NOMO-1 treated with DMSO at 0.1 percent for 48 hours (cell line): ENCODE measurements at regions not wholly inside any gene's neighbourhood (a gene's known extent, or its start where the extent isn't known, plus 50 kb on each side); places are given as distances from the start of the nearest gene placed in this dataset.
"Not testable (repeated sequence)": the region's sequence is repeated elsewhere in the genome, so short reads cannot be mapped to it uniquely, and the experiment has no call there.

ENCODE experiments used
- DNase-seq: peaks from one replicate; lab custom pipeline; 2025; ENCODE audit not compliant: unreplicated experiment; lab: John Stamatoyannopoulos, UW

- no peak for DNase-seq
Observed at GRCh38 chr20:43837856-43838702, 76.6 kb upstream of the TOX2 start.

GRCh38 chr20:43836790-43837189, 77.9 kb upstream of the TOX2 start:
- no peak for DNase-seq

- no peak for DNase-seq
Observed at GRCh38 chr20:43835944-43836508, 78.6 kb upstream of the TOX2 start.

GRCh38 chr20:43833511-43834395, 80.9 kb upstream of the TOX2 start:
- no peak for DNase-seq

GRCh38 chr20:43832961-43833360, 81.7 kb upstream of the TOX2 start:
- DNase-seq = no peak

DNA sequence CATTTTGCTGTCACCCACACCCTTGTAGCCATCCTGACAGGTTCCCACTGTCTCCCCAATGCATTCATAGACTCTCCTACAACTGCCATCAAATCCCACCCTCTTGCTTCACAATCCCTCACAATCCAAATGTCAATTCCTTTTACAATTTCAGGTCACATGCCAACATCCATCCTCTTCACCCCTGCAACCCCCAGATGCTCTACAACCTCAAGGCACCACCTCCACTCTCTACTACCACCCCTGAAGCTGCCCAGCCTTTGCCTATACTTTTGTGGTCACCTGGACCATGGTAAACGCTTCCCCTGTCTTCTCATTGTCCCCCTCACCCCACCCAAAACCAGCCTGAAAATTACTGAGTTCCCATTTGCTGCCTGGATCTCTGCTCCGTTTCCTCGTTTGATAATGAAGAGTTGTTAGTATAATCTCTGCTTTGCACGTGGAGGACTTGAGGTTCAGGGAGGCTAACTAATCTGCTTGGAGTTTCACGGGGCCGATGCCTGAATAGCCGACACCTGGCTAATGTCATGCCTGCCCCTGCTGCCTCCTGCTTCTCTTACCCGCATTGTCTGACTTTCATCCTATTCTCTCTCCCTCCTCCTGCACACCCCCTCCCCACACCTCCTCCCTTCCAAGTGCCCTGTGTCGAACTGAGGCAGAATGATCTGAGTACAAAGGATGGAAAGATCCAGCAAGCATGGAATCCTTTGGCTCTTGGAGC, 82.4 kb upstream of the TOX2 start:
- DNase-seq = no peak

DNA sequence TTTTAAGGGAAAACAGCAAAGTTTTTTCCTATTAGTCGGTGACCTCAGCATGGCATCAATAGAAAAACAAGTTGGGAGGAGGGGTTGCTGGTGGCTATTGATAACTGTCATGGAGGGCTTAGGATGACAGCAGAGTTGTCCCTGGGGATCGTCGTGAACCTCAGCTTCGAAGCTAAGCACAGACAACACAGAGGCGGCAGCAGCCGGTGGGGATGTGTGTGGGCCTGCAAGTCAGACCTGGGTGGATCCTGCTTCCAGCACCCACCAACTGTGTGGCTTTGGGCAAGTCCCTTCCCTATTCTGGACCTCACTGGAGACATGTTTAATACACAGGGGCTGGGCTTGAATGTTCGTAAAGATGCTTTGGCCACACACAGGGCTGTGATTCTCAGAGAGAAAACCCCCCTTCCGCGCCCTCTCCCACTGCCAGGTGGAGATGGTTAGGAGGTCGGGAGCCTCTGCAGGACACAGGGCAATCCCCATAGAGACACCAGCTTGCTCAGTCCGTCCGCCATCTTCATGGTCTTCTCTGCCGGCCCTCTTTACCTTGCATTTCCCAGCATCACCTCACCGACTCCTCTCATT, 83.1 kb upstream of the TOX2 start:
- DNase-seq = no peak

- DNase-seq = no peak
Observed at GRCh38 chr20:43830883-43831282, 83.8 kb upstream of the TOX2 start.

- no peak for DNase-seq
Observed at GRCh38 chr20:43829951-43830690, 84.5 kb upstream of the TOX2 start.

DNA sequence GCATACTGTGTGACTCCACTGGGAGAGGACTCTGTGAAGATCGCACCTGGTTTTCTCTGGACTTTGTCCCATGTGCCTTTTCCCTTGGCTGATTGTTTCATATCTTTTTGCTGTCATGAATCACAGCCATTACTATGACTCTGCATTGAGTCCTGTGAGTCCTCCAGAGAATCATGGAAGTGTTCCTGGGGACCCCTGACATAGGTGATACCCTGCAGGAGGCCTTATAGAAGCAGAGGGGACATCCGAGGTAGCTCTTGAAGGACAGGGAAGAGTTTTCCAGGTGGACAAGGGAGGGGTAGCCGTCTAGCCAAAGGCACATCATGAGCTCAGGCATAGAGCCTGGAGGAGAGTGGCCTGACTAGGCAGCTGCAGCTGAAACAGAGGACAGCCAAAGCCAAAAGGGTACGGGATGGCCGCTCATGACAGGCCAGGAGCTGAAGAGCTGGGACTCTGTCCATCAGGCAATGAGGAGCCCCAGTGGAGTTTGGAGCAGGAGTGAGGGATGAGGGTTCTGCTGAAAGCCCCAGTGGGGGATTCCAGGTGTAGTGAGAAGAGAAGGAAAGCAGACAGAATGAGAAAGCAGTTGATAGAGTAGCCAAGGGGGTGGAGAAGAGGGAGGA, 86.6 kb upstream of the TOX2 start:
- DNase-seq = no peak

DNA sequence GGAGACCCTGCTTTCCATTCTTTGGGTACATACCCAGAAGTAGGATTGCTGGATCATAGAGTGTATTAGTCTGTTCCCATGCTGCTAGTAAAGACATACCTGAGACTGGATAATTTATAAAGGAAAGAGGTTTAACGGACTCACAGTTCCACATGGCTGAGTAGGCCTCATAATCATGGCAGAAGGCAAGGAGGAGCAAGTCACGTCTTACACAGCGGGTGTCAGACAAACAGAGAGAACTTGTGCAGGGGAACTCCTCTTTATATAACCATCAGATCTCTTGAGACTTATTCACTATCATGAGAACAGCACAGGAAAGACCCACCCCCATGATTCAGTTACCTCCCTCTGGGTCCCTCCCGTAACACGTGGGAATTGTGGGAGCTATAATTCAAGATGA, 87.7 kb upstream of the TOX2 start:
- not testable (repeated sequence) for DNase-seq

DNA sequence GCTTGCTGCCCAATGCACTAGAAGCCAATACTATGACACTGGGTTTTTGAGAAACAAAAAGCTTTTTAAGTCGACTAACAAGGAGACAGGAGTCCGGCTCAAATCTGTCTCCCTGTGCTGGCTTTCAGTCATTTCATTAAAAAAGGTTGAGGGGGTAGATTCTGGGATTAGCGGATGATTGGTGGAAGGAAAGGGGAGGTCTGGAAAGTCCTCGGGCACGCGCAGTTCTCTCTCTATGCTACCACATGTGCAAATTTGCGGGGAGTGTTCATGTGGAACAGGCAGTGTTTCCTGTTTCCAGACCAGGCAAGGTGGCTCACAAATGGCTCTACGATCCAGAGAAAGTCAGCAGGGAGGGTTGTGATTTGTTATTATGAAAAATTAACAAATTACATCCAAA, 89.1 kb upstream of the TOX2 start:
- no peak for DNase-seq

GRCh38 chr20:43825051-43825402, 89.6 kb upstream of the TOX2 start:
- DNase-seq = no peak

- no peak for DNase-seq
Observed at GRCh38 chr20:43824309-43825050, 90.2 kb upstream of the TOX2 start.

GRCh38 chr20:43821795-43822194, 92.9 kb upstream of the TOX2 start:
- DNase-seq = peak; percentile 76

- no peak for DNase-seq
Observed at GRCh38 chr20:43820731-43821330, 93.8 kb upstream of the TOX2 start.

DNA sequence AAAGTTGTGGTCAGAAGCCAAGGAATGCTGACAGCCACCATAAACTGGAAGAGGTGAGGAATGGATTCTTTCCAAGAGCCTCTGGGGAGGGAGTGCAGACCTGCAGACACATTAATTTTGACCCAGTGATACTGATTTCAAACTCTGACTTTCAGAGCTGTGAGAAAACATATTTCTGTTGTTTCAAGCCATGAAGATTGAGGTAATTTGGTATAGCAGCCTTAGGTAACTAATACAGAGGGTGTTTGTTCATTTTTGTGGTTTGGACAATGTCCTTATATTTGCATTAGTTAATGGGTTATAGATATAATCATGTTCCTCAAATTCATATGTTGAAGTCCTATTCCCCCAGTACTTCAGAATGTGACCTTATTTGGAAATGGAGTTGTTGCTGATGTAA, 85.4 kb upstream of the GTSF1L start:
- no peak for DNase-seq

DNA sequence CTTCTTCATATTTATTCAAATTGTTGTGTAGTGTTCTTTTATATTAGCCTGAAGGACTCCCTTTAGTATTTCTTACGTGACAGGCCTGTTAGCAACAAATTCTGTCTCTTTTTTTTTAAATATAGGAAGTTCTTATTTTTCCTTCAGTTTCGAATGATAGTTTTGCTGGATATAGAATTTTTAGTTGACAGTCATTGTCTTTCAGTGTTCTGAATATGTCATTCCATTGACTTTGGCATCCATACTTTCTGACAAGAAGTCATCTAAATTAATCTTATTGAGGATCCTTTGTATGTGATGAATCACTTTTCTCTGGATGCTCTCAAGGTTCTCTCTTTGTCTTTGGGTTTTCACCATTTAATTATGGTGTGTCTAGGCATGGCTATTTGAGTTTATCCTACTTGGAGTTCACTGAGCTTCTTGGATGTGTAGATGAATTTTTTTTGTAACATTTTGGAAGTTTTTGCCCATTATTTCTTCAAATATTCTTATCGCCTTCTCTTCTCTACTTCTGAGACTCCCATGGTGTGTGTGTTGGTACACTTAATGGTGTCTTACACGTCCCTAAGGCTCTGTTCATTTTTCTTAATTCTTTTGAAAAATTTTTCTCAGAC, 82.5 kb upstream of the GTSF1L start:
- no peak for DNase-seq
